IMR-90 (cell line): ENCODE measurements at regions not wholly inside any gene's neighbourhood (a gene's known extent, or its start where the extent isn't known, plus 50 kb on each side); places are given as distances from the start of the nearest gene placed in this dataset.

Source experiments
- ATAC-seq: fragments of 200-7000 bp; cut with Tn5 transposase; 2 replicates; pipeline ENCODE4 v1.9.1; 2020; ENCODE audit warnings: low read depth, mild to moderate bottlenecking, moderate library complexity
- BruUV-seq: library from RNA; stranded (reverse); fragments of 400-500 nt; replicated peaks from 2 replicates; lab custom pipeline; 2021; lab: Mats Ljungman, UMichigan
- CTCF ChIA-PET: fragments of 300-600 bp; formaldehyde crosslinking; extraction: SDS; loops from one replicate; lab custom pipeline; 2021; ENCODE audit warnings: antibody characterized with exemption; lab: Yijun Ruan, JAX
- POLR2A ChIA-PET: fragments of 300-600 bp; sonication (Branson Sonifier 250); formaldehyde crosslinking; loops from one replicate; lab custom pipeline; 2022; ENCODE audit warnings: antibody characterized with exemption; ENCODE audit not compliant: unreplicated experiment; lab: Charles Lee
- DNase-seq: peaks from one replicate; pipeline ENCODE4 v3.0.0; 2013
- H2AFZ ChIP-seq: replicated peaks from 2 replicates; pipeline ENCODE3; 2013; ENCODE audit warnings: low read length, mild to moderate bottlenecking; ENCODE audit not compliant: poor library complexity
- H2AK5ac ChIP-seq: 2 replicates; pipeline ENCODE4 v1.6.1; 2013; ENCODE audit warnings: low read depth, low read length, inconsistent platforms
- H2AK9ac ChIP-seq: replicated peaks from 2 replicates; pipeline ENCODE3; 2013; ENCODE audit warnings: mild to moderate bottlenecking, low read depth, low read length, moderate library complexity; ENCODE audit not compliant: poor library complexity
- H2BK120ac ChIP-seq: 2 replicates; pipeline ENCODE4 v1.6.1; 2013; ENCODE audit warnings: low read depth, low read length, inconsistent platforms
- H2BK15ac ChIP-seq: 3 replicates; pipeline ENCODE4 v1.6.1; 2013; ENCODE audit warnings: low read depth, low read length, inconsistent platforms
- H2BK20ac ChIP-seq: 2 replicates; pipeline ENCODE4 v1.6.1; 2013; ENCODE audit warnings: low read depth, mild to moderate bottlenecking, inconsistent platforms, low read length, moderate library complexity
- H2BK5ac ChIP-seq: 2 replicates; pipeline ENCODE4 v1.6.1; 2013; ENCODE audit warnings: mild to moderate bottlenecking, low read depth, low read length, inconsistent platforms; ENCODE audit not compliant: poor library complexity, severe bottlenecking
- H3K14ac ChIP-seq: replicated peaks from 2 replicates; pipeline ENCODE4 v1.6.1; 2013; ENCODE audit warnings: low read depth, low read length, inconsistent platforms
- H3K18ac ChIP-seq: 2 replicates; pipeline ENCODE4 v1.6.1; 2013; ENCODE audit warnings: low read depth, low read length, control low read depth
- H3K23ac ChIP-seq: 2 replicates; pipeline ENCODE4 v1.6.1; 2013; ENCODE audit warnings: low read depth, low read length, inconsistent platforms
- H3K27ac ChIP-seq: 2 replicates; pipeline ENCODE4 v1.5.1; 2013; ENCODE audit warnings: mild to moderate bottlenecking, control low read depth, low read length; ENCODE audit not compliant: insufficient read depth
- H3K27me3 ChIP-seq: 2 replicates; pipeline ENCODE4 v1.6.1; 2013; ENCODE audit warnings: low read length; ENCODE audit not compliant: control insufficient read depth, insufficient read depth
- H3K36me3 ChIP-seq: 2 replicates; pipeline ENCODE4 v1.6.1; 2013; ENCODE audit warnings: low read length, mixed read lengths; ENCODE audit not compliant: control insufficient read depth, insufficient read depth
- H3K4ac ChIP-seq: 2 replicates; pipeline ENCODE4 v1.6.1; 2013; ENCODE audit warnings: low read depth, low read length, inconsistent platforms
- H3K4me1 ChIP-seq: 2 replicates; pipeline ENCODE4 v1.6.1; 2013; ENCODE audit warnings: low read length, mixed read lengths; ENCODE audit not compliant: control insufficient read depth, insufficient read depth
- H3K4me2 ChIP-seq: 2 replicates; pipeline ENCODE4 v1.6.1; 2013; ENCODE audit warnings: low read depth, mild to moderate bottlenecking, control low read depth, low read length, moderate library complexity
- H3K4me3 ChIP-seq: 2 replicates; pipeline ENCODE4 v1.5.1; 2013; ENCODE audit warnings: low read depth, mild to moderate bottlenecking, control low read depth, low read length, moderate library complexity; ENCODE audit not compliant: insufficient read depth
- H3K56ac ChIP-seq: 2 replicates; pipeline ENCODE4 v1.6.1; 2013; ENCODE audit warnings: low read length, inconsistent platforms; ENCODE audit not compliant: insufficient read depth; ENCODE audit errors: extremely low read depth
- H3K79me1 ChIP-seq, 2 experiments: 2 replicates each; pipeline ENCODE4 v1.6.1; 2013; ENCODE audit warnings: low read length in 2 of 2, inconsistent platforms in 1 of 2, low read depth in 1 of 2
- H3K9ac ChIP-seq: 2 replicates; pipeline ENCODE4 v1.6.1; 2013; ENCODE audit warnings: low read depth, low read length, control low read depth
- H3K9me1 ChIP-seq: 2 replicates; pipeline ENCODE4 v1.6.1; 2013; ENCODE audit warnings: low read length, inconsistent platforms; ENCODE audit not compliant: insufficient read depth
- H3K9me3 ChIP-seq: 2 replicates; pipeline ENCODE4 v1.6.1; 2013; ENCODE audit warnings: low read length; ENCODE audit not compliant: control insufficient read depth, insufficient read depth
- H4K20me1 ChIP-seq: 2 replicates; pipeline ENCODE4 v1.6.1; 2013; ENCODE audit warnings: low read length, inconsistent platforms; ENCODE audit not compliant: insufficient read depth
- H4K5ac ChIP-seq: 2 replicates; pipeline ENCODE4 v1.6.1; 2013; ENCODE audit warnings: mild to moderate bottlenecking, low read depth, low read length, control low read depth
- H4K8ac ChIP-seq, 2 experiments: 2 replicates each; pipeline ENCODE4 v1.6.1; 2013; ENCODE audit warnings: low read depth in 2 of 2, low read length in 2 of 2, control low read depth in 1 of 2, inconsistent platforms in 1 of 2
- H4K91ac ChIP-seq: 2 replicates; pipeline ENCODE4 v1.6.1; 2013; ENCODE audit warnings: low read depth, low read length, inconsistent platforms; ENCODE audit not compliant: insufficient read depth
- BHLHE40 ChIP-seq: fragments of 150-350 bp; IDR thresholded peaks from 2 replicates; pipeline ENCODE4 v1.6.1; 2016; ENCODE audit warnings: mild to moderate bottlenecking, low read depth, low read length
- CEBPB ChIP-seq: IDR thresholded peaks from 2 replicates; pipeline ENCODE4 v1.6.1; 2012; ENCODE audit warnings: low read depth, low read length, improper control_type of control experiment
- CHD1 ChIP-seq: IDR thresholded peaks from 2 replicates; pipeline ENCODE4 v1.6.1; 2012; ENCODE audit warnings: low read depth, low read length, improper control_type of control experiment
- ELK1 ChIP-seq: fragments of 150-350 bp; IDR thresholded peaks from 2 replicates; pipeline ENCODE4 v1.6.1; 2016; ENCODE audit warnings: low read depth, mild to moderate bottlenecking, low read length, moderate library complexity, borderline replicate concordance
- MAFK ChIP-seq: IDR thresholded peaks from 2 replicates; pipeline ENCODE4 v1.6.1; 2012; ENCODE audit warnings: low read depth, low read length, improper control_type of control experiment
- MAZ ChIP-seq: IDR thresholded peaks from 2 replicates; pipeline ENCODE4 v1.6.1; 2012; ENCODE audit warnings: low read depth, mild to moderate bottlenecking, low read length, improper control_type of control experiment, moderate library complexity, borderline replicate concordance
- MXI1 ChIP-seq: IDR thresholded peaks from 2 replicates; pipeline ENCODE4 v1.6.1; 2012; ENCODE audit warnings: low read depth, mild to moderate bottlenecking, low read length, moderate library complexity, borderline replicate concordance
- NFE2L2 ChIP-seq: fragments of 150-350 bp; IDR thresholded peaks from 2 replicates; pipeline ENCODE4 v1.6.1; 2016; ENCODE audit warnings: low read depth, mild to moderate bottlenecking, low read length
- RAD21 ChIP-seq: IDR thresholded peaks from 2 replicates; pipeline ENCODE4 v1.6.1; 2012; ENCODE audit warnings: low read length, improper control_type of control experiment
- RFX5 ChIP-seq: IDR thresholded peaks from 2 replicates; pipeline ENCODE4 v1.8.0; 2012; ENCODE audit warnings: low read depth, mild to moderate bottlenecking, low read length, moderate library complexity
- WGBS, 2 experiments: methylation state at CpG; one replicate each; pipeline versions ENCODE4 v1.1.5 to v1.1.7; 2013; ENCODE audit warnings: missing lambda C conversion rate in 2 of 2; ENCODE audit not compliant: insufficient read length in 1 of 2; ENCODE audit errors: extremely low coverage in 2 of 2; 5-methylcytosine and 5-hydroxymethylcytosine counted together
- dilution Hi-C: fragments of 300-500 bp; cut with HindIII; formaldehyde crosslinking; loops from one replicate; pipeline ENCODE4 v1.14.3; 2018; ENCODE audit warnings: low sequenced_read_pairs; ENCODE audit not compliant: unreplicated experiment
- in situ Hi-C: fragments of 300-500 bp; cut with MboI; formaldehyde crosslinking; loops from 3 replicates; pipeline ENCODE4 v1.14.3; 2019; ENCODE audit warnings: low sequenced_read_pairs, inconsistent platforms, mixed read lengths
- intact Hi-C: fragments of 100-400 bp; cut with micrococcal nuclease; formaldehyde crosslinking; loops from 2 replicates; pipeline ENCODE4 v1.10.0; 2022
- TF ChIP-seq, protein P1 (sequence below): fragments of 150-350 bp; IDR thresholded peaks from 2 replicates; pipeline ENCODE4 v1.6.1; 2017; ENCODE audit warnings: mild to moderate bottlenecking, antibody characterized with exemption, low read length, low read depth
- TF ChIP-seq, protein P2 (sequence below): conservative IDR thresholded peaks from 2 replicates; pipeline ENCODE4 v1.5.1; 2012; ENCODE audit warnings: mild to moderate bottlenecking, low read depth, low read length, improper control_type of control experiment

DNA sequence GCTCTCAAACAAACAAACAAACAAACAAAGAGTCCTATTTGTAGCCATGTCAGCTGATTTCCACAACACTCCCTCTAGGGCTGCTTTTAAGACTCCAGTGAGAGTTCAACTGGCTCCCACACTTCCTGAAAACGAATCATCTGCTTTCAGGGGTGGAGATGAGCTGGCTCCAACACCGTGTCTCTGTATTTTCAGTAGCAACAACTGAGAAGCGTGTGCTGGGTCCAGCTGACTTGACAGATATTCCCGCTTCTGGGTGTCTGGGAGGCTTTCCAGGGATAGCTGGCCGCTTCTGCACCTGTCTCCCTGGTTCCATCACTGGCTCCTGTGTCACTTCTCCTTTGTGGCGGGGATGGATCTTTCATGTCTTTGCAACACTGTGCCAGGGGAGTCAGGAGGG, 272.5 kb upstream of the SOX4 start:
- no peaks in the 10 kb centered on the region for H3K36me3 ChIP-seq
- POLR2A ChIA-PET: no interaction called here
- dilution Hi-C loops: no loop called here
- BruUV-seq: no TSS peak
- H3K18ac ChIP-seq: no peak overlapping the region
- no peak overlapping the region for H3K56ac ChIP-seq
- in situ Hi-C loops: no loop called here
- H2AK5ac ChIP-seq: no peak overlapping the region
- H3K4ac ChIP-seq: no peak overlapping the region
- H3K9ac ChIP-seq: no peak overlapping the region
- CTCF ChIA-PET: no interaction called here
- 71% methylated on average over 4 of the region's 6 CpGs; no CpG with 5 or more reads in 1 of the 2 experiments for WGBS, 2 experiments
- H3K4me3 ChIP-seq: no peak overlapping the region
- no peak overlapping the region for H4K5ac ChIP-seq
- H3K27me3 ChIP-seq: no peaks in the 10 kb centered on the region
- H2AK9ac ChIP-seq: no peak overlapping the region
- H3K9me1 ChIP-seq: no peaks in the 10 kb centered on the region
- no peak overlapping the region for H3K14ac ChIP-seq
- no peak for DNase-seq
- no peak overlapping the region for H2BK15ac ChIP-seq
- H4K8ac ChIP-seq: no peak overlapping the region
- H2BK120ac ChIP-seq: no peak overlapping the region
- no peak for ATAC-seq
- no peaks in the 10 kb centered on the region for H3K79me1 ChIP-seq
- H3K4me1 ChIP-seq: no peaks in the 10 kb centered on the region
- no peak overlapping the region for H2BK20ac ChIP-seq
- no peak overlapping the region for H2AFZ ChIP-seq
- intact Hi-C loops: no loop called here
- no peaks in the 10 kb centered on the region for H3K9me3 ChIP-seq
- H2BK5ac ChIP-seq: no peak overlapping the region
- no peaks in the 10 kb centered on the region for H4K20me1 ChIP-seq
- H3K23ac ChIP-seq: no peak overlapping the region
- no peak overlapping the region for H3K4me2 ChIP-seq
- H3K27ac ChIP-seq: no peak overlapping the region
- no peak overlapping the region for H4K91ac ChIP-seq
- TF ChIP-seq NFE2L2: no peak
- TF ChIP-seq, protein P1, sequence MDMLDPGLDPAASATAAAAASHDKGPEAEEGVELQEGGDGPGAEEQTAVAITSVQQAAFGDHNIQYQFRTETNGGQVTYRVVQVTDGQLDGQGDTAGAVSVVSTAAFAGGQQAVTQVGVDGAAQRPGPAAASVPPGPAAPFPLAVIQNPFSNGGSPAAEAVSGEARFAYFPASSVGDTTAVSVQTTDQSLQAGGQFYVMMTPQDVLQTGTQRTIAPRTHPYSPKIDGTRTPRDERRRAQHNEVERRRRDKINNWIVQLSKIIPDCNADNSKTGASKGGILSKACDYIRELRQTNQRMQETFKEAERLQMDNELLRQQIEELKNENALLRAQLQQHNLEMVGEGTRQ: no peak
- TF ChIP-seq MXI1: no peak
- TF ChIP-seq RAD21: no peak
- no peak for TF ChIP-seq BHLHE40
- no peak for TF ChIP-seq MAZ
- no peak for TF ChIP-seq MAFK
- TF ChIP-seq ELK1: no peak
- no peak for TF ChIP-seq CHD1
- no peak for TF ChIP-seq RFX5
- TF ChIP-seq, protein P2, sequence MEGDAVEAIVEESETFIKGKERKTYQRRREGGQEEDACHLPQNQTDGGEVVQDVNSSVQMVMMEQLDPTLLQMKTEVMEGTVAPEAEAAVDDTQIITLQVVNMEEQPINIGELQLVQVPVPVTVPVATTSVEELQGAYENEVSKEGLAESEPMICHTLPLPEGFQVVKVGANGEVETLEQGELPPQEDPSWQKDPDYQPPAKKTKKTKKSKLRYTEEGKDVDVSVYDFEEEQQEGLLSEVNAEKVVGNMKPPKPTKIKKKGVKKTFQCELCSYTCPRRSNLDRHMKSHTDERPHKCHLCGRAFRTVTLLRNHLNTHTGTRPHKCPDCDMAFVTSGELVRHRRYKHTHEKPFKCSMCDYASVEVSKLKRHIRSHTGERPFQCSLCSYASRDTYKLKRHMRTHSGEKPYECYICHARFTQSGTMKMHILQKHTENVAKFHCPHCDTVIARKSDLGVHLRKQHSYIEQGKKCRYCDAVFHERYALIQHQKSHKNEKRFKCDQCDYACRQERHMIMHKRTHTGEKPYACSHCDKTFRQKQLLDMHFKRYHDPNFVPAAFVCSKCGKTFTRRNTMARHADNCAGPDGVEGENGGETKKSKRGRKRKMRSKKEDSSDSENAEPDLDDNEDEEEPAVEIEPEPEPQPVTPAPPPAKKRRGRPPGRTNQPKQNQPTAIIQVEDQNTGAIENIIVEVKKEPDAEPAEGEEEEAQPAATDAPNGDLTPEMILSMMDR: no peak
- no peak for TF ChIP-seq CEBPB
